Mesothelial cell of epicardium (in vitro differentiated cells): ENCODE measurements at regions not wholly inside any gene's neighbourhood (a gene's known extent, or its start where the extent isn't known, plus 50 kb on each side); places are given as distances from the start of the nearest gene placed in this dataset.

Experiments
- DNase-seq, 2 experiments: peaks; one replicate each; pipeline ENCODE4 v3.0.0; 2021; ENCODE audit warnings: low spot score in 2 of 2; ENCODE audit not compliant: unreplicated experiment in 2 of 2
- H3K27ac Mint-ChIP-seq: 2 replicates; pipeline ENCODE4 v1.8.0; 2021; ENCODE audit warnings: mixed read lengths
- H3K27me3 Mint-ChIP-seq: 2 replicates; pipeline ENCODE4 v1.8.0; 2021; ENCODE audit warnings: low read depth, mixed read lengths
- H3K36me3 Mint-ChIP-seq: 2 replicates; pipeline ENCODE4 v1.8.0; 2021; ENCODE audit warnings: mixed read lengths
- H3K4me1 Mint-ChIP-seq: 2 replicates; pipeline ENCODE4 v1.8.0; 2021; ENCODE audit warnings: mixed read lengths
- H3K4me3 Mint-ChIP-seq: 2 replicates; pipeline ENCODE4 v1.8.0; 2021; ENCODE audit warnings: mild to moderate bottlenecking, moderate library complexity, mixed read lengths
- H3K9me3 Mint-ChIP-seq: 2 replicates; pipeline ENCODE4 v1.8.0; 2021; ENCODE audit warnings: mixed read lengths
- TF ChIP-seq, protein P1 (sequence below): fragments of 200-600 bp; sonication (generic); IDR thresholded peaks from one replicate; pipeline ENCODE4 v1.5.0; 2021; ENCODE audit warnings: antibody characterized with exemption; ENCODE audit not compliant: unreplicated experiment

- TF ChIP-seq, protein P1, sequence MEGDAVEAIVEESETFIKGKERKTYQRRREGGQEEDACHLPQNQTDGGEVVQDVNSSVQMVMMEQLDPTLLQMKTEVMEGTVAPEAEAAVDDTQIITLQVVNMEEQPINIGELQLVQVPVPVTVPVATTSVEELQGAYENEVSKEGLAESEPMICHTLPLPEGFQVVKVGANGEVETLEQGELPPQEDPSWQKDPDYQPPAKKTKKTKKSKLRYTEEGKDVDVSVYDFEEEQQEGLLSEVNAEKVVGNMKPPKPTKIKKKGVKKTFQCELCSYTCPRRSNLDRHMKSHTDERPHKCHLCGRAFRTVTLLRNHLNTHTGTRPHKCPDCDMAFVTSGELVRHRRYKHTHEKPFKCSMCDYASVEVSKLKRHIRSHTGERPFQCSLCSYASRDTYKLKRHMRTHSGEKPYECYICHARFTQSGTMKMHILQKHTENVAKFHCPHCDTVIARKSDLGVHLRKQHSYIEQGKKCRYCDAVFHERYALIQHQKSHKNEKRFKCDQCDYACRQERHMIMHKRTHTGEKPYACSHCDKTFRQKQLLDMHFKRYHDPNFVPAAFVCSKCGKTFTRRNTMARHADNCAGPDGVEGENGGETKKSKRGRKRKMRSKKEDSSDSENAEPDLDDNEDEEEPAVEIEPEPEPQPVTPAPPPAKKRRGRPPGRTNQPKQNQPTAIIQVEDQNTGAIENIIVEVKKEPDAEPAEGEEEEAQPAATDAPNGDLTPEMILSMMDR: no peak
- Mint-ChIP-seq H3K27me3 (no peaks in the 10 kb centered on the region), H3K4me1 (no peaks in the 10 kb centered on the region), H3K9me3 (no peaks in the 10 kb centered on the region), H3K4me3 (no peak overlapping the region), H3K27ac (no peak overlapping the region), H3K36me3 (no peaks in the 10 kb centered on the region)
- no peak for DNase-seq
Measured at GRCh38 chr5:82521431-82522051, 243.4 kb upstream of the RPS23 start.

GRCh38 chr5:82519558-82519957 is 241.4 kb upstream of the RPS23 start:
- no peak for DNase-seq
- Mint-ChIP-seq H3K4me3 (no peak overlapping the region), H3K4me1 (no peaks in the 10 kb centered on the region), H3K27ac (no peak overlapping the region), H3K27me3 (no peaks in the 10 kb centered on the region), H3K36me3 (no peaks in the 10 kb centered on the region), H3K9me3 (no peaks in the 10 kb centered on the region)
- TF ChIP-seq, protein P1: no peak

GRCh38 chr5:82517544-82518075 is 239.5 kb upstream of the RPS23 start:
- Mint-ChIP-seq H3K36me3 (no peaks in the 10 kb centered on the region), H3K4me1 (no peaks in the 10 kb centered on the region), H3K27ac (no peak overlapping the region), H3K27me3 (no peaks in the 10 kb centered on the region), H3K4me3 (no peak overlapping the region), H3K9me3 (no peaks in the 10 kb centered on the region)
- DNase-seq: no peak
- TF ChIP-seq, protein P1: no peak

DNA sequence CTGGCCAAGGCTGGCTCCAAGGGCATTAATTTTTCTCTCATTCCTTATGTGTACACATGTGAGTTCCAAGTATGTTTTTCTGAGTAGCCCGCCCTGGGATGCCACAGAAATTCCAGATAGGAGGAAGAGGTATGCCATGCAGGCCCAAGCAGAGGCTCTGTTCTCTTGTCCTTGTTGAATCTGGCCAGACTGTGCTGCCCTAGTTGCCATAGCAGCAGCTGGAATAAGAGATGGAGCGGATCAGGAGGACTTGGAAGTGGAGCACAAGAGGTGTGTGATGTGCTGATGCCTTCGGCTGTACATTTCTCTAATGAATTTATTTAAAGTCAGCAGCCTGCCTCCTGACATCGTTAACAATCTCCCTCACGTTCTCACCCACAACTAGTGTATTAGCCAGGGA is 235.6 kb upstream of the RPS23 start:
- DNase-seq: no peak
- Mint-ChIP-seq H3K27me3 (no peaks in the 10 kb centered on the region), H3K4me1 (no peaks in the 10 kb centered on the region), H3K36me3 (no peaks in the 10 kb centered on the region), H3K27ac (no peak overlapping the region), H3K9me3 (peaks cover under 1% of the 10 kb centered on the region), H3K4me3 (no peak overlapping the region)
- TF ChIP-seq, protein P1: no peak

- no peak for DNase-seq
- H3K4me1 Mint-ChIP-seq: no peaks in the 10 kb centered on the region
- H3K36me3 Mint-ChIP-seq: peaks cover 1% of the 10 kb centered on the region
- H3K9me3 Mint-ChIP-seq: peaks cover 16% of the 10 kb centered on the region
- H3K27ac Mint-ChIP-seq: no peak overlapping the region
- TF ChIP-seq, protein P1: no peak
- H3K4me3 Mint-ChIP-seq: no peak overlapping the region
- H3K27me3 Mint-ChIP-seq: no peaks in the 10 kb centered on the region
Measured at GRCh38 chr5:82512025-82512424, 233.9 kb upstream of the RPS23 start.
